HepG2 (cell line): ENCODE measurements at regions not wholly inside any gene's neighbourhood (a gene's known extent, or its start where the extent isn't known, plus 50 kb on each side); places are given as distances from the start of the nearest gene placed in this dataset.

Source experiments
- ATAC-seq: fragments of 200-7000 bp; cut with Tn5 transposase; 3 replicates; pipeline ENCODE4 v1.9.1; 2020; ENCODE audit warnings: mild to moderate bottlenecking, moderate library complexity
- BruUV-seq: library from RNA; stranded (reverse); fragments of 400-500 nt; replicated peaks from 2 replicates; lab custom pipeline; 2021; lab: Mats Ljungman, UMichigan
- CTCF ChIA-PET: fragments of 300-600 bp; formaldehyde crosslinking; extraction: SDS; loops from one replicate; lab custom pipeline; 2021; ENCODE audit warnings: low total read pairs, inconsistent platforms, low intra/inter-chr PET ratio; lab: Yijun Ruan, JAX
- POLR2A ChIA-PET: fragments of 350-600 bp; sonication (Branson Sonifier 250); formaldehyde crosslinking; loops from one replicate; lab custom pipeline; 2020; ENCODE audit warnings: antibody characterized with exemption, inconsistent platforms; lab: Yijun Ruan, JAX
- DNase-seq: peaks from one replicate; pipeline ENCODE4 v3.0.0-alpha.2; 2015; ENCODE audit warnings: low spot score
- FAIRE-seq: peaks from 3 replicates; lab custom pipeline; 2011; peaks lifted over from hg19 to GRCh38; lab: Jason Lieb, UNC
- H2AFZ ChIP-seq: one replicate; pipeline ENCODE4 v1.6.1; 2011; ENCODE audit warnings: low read length, inconsistent platforms
- H3K27ac ChIP-seq: fragments of 300-600 bp; 3 replicates; pipeline ENCODE4 v1.8.0; 2011; ENCODE audit warnings: mixed run types, mild to moderate bottlenecking, mixed read lengths, low read length, inconsistent platforms; ENCODE audit not compliant: insufficient read depth; ENCODE audit errors: extremely low read length
- H3K27me3 ChIP-seq, 2 experiments: fragments of 200-600 bp in 1 of 2; 2 replicates in 1 of 2; 3 replicates in 1 of 2; pipeline versions ENCODE4 v1.6.0 to v1.8.0; 2011; ENCODE audit warnings: low read length in 2 of 2, mild to moderate bottlenecking in 2 of 2, moderate library complexity in 2 of 2, inconsistent platforms in 1 of 2; ENCODE audit not compliant: insufficient read depth in 2 of 2, control insufficient read depth in 1 of 2
- H3K36me3 ChIP-seq, 2 experiments: fragments of 200-600 bp in 1 of 2; replicated peaks in 1 of 2; 2 replicates in 1 of 2; 3 replicates in 1 of 2; pipeline versions ENCODE4 v1.5.1 to v1.8.0; 2011; ENCODE audit warnings: low read length in 2 of 2, inconsistent platforms in 1 of 2; ENCODE audit not compliant: insufficient read depth in 2 of 2, control insufficient read depth in 1 of 2
- H3K4me1 ChIP-seq: 2 replicates; pipeline ENCODE4 v1.5.1; 2012; ENCODE audit warnings: low read length, inconsistent platforms; ENCODE audit not compliant: insufficient read depth
- H3K4me2 ChIP-seq: 2 replicates; pipeline ENCODE4 v1.6.0; 2011; ENCODE audit warnings: low read depth, low read length, inconsistent platforms
- H3K4me3 ChIP-seq, 3 experiments: fragments of 200-600 bp in 1 of 3; sonication (generic), shearing (Covaris generic) in 1 of 3; replicated peaks in 1 of 3; 2 replicates each; pipeline ENCODE4 v1.5.1; 2011 to 2016; ENCODE audit warnings: low read length in 3 of 3, inconsistent platforms in 2 of 3, low read depth in 2 of 3, mild to moderate bottlenecking in 2 of 3, control low read depth in 1 of 3, mixed read lengths in 1 of 3; ENCODE audit not compliant: insufficient read depth in 1 of 3
- H3K79me2 ChIP-seq: one replicate; pipeline ENCODE4 v1.6.1; 2011; ENCODE audit warnings: low read length, inconsistent platforms; ENCODE audit not compliant: insufficient read depth
- H3K9ac ChIP-seq: 2 replicates; pipeline ENCODE4 v1.6.0; 2011; ENCODE audit warnings: mild to moderate bottlenecking, low read depth, low read length, inconsistent platforms; ENCODE audit not compliant: insufficient read depth
- H3K9me3 ChIP-seq: 2 replicates; pipeline ENCODE4 v1.5.1; 2012; ENCODE audit warnings: mild to moderate bottlenecking, low read length
- H4K20me1 ChIP-seq: 2 replicates; pipeline ENCODE4 v1.6.0; 2011; ENCODE audit warnings: inconsistent platforms, mild to moderate bottlenecking, low read length, moderate library complexity; ENCODE audit not compliant: insufficient read depth
- BRCA1 ChIP-seq: sonication (generic); formaldehyde crosslinking; IDR thresholded peaks from 2 replicates; pipeline ENCODE4 v1.4.0; 2020; ENCODE audit warnings: missing genetic modification reagents
- CHD2 ChIP-seq: IDR thresholded peaks from 2 replicates; pipeline ENCODE4 v1.6.1; 2011; ENCODE audit warnings: low read depth, low read length, improper control_type of control experiment
- ELF3 ChIP-seq: IDR thresholded peaks from 2 replicates; pipeline ENCODE4 v1.6.1; 2016; ENCODE audit warnings: missing genetic modification reagents, missing compliant biosample characterization
- HNF4A ChIP-seq: sonication (generic); formaldehyde crosslinking; IDR thresholded peaks from 2 replicates; pipeline ENCODE4 v1.4.0; 2020; ENCODE audit warnings: missing genetic modification reagents
- SATB2 ChIP-seq: sonication (generic); formaldehyde crosslinking; IDR thresholded peaks from 2 replicates; pipeline ENCODE4 v1.5.0; 2020; ENCODE audit warnings: missing genetic modification reagents
- WGBS: methylation state at CpG from one replicate; pipeline ENCODE4 v1.1.6; 2017; ENCODE audit warnings: low lambda C conversion rate; 5-methylcytosine and 5-hydroxymethylcytosine counted together
- in situ Hi-C: cut with HindIII; loops from 2 replicates; pipeline ENCODE4 v1.10.0; 2017; ENCODE audit warnings: low pct_unique_long_range_greater_than_20kb; ENCODE audit not compliant: extremely low pct_ligation_motif_present
- intact Hi-C: fragments of 100-400 bp; cut with micrococcal nuclease; formaldehyde crosslinking; loops from one replicate; pipeline ENCODE4 v1.10.0; 2022; ENCODE audit not compliant: unreplicated experiment
- TF ChIP-seq, protein P1 (sequence below): sonication (generic); formaldehyde crosslinking; IDR thresholded peaks from 2 replicates; pipeline ENCODE4 v1.4.0; 2020; ENCODE audit warnings: mild to moderate bottlenecking, missing genetic modification reagents, borderline replicate concordance
- TF ChIP-seq, protein P2 (sequence below): IDR thresholded peaks from 2 replicates; pipeline ENCODE4 v1.6.1; 2016; ENCODE audit warnings: low read depth, missing genetic modification reagents, missing compliant biosample characterization

DNA sequence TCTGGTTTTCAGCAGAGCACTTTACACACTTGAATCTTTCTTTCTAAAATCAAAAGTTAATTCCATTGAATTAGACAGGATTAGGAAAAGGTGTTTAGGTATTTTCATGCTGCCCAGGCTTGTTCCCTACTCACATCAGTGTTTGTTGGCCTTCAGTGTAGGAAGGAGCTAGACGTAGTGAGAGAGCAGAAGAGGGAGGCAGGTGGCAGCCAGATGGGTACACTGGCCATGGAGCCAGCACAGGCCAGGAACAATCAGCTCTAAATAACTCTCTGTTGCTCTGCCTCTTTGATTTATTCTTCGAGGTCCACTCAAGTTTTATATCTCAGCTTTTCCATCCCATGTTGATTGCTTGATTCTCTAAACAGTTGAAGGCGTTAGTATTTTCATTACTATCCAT lies 529.6 kb downstream of the PSAT1 start (continued):
- TF ChIP-seq, protein P1, sequence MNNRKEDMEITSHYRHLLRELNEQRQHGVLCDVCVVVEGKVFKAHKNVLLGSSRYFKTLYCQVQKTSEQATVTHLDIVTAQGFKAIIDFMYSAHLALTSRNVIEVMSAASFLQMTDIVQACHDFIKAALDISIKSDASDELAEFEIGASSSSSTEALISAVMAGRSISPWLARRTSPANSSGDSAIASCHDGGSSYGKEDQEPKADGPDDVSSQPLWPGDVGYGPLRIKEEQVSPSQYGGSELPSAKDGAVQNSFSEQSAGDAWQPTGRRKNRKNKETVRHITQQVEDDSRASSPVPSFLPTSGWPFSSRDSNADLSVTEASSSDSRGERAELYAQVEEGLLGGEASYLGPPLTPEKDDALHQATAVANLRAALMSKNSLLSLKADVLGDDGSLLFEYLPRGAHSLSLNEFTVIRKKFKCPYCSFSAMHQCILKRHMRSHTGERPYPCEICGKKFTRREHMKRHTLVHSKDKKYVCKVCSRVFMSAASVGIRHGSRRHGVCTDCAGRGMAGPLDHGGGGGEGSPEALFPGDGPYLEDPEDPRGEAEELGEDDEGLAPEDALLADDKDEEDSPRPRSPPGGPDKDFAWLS (CRISPR knock-in tag), result no peak

DNA sequence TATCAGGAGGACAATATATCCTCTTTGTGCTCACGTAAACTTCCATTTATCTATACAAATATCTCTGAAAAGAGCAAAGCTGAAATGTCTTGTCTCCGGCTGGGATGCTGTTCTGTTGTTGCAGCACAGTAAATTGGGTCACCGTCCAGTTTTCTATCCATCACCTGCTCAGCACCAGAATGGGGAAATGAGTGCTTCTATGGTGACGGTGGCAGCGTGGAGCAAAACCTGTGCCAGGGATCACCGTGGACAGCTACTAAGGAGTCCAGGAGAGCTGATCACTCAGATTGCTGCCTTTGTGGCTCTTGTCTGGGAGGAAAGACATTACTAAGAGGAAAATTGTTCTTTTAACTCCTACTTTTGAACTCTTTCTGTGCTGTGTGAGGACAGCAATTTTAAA lies 531.6 kb downstream of the PSAT1 start:
- WGBS, result 1% methylated on average over 6 of the region's 6 CpGs
- no peak for TF ChIP-seq BRCA1 (CRISPR knock-in tag)
- no peak for TF ChIP-seq HNF4A (CRISPR knock-in tag)
- TF ChIP-seq CHD2, result no peak
- TF ChIP-seq, protein P2, sequence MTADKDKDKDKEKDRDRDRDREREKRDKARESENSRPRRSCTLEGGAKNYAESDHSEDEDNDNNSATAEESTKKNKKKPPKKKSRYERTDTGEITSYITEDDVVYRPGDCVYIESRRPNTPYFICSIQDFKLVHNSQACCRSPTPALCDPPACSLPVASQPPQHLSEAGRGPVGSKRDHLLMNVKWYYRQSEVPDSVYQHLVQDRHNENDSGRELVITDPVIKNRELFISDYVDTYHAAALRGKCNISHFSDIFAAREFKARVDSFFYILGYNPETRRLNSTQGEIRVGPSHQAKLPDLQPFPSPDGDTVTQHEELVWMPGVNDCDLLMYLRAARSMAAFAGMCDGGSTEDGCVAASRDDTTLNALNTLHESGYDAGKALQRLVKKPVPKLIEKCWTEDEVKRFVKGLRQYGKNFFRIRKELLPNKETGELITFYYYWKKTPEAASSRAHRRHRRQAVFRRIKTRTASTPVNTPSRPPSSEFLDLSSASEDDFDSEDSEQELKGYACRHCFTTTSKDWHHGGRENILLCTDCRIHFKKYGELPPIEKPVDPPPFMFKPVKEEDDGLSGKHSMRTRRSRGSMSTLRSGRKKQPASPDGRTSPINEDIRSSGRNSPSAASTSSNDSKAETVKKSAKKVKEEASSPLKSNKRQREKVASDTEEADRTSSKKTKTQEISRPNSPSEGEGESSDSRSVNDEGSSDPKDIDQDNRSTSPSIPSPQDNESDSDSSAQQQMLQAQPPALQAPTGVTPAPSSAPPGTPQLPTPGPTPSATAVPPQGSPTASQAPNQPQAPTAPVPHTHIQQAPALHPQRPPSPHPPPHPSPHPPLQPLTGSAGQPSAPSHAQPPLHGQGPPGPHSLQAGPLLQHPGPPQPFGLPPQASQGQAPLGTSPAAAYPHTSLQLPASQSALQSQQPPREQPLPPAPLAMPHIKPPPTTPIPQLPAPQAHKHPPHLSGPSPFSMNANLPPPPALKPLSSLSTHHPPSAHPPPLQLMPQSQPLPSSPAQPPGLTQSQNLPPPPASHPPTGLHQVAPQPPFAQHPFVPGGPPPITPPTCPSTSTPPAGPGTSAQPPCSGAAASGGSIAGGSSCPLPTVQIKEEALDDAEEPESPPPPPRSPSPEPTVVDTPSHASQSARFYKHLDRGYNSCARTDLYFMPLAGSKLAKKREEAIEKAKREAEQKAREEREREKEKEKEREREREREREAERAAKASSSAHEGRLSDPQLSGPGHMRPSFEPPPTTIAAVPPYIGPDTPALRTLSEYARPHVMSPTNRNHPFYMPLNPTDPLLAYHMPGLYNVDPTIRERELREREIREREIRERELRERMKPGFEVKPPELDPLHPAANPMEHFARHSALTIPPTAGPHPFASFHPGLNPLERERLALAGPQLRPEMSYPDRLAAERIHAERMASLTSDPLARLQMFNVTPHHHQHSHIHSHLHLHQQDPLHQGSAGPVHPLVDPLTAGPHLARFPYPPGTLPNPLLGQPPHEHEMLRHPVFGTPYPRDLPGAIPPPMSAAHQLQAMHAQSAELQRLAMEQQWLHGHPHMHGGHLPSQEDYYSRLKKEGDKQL (CRISPR knock-in tag), result no peak
- no peak for TF ChIP-seq SATB2
- no peak for TF ChIP-seq ELF3
- TF ChIP-seq, all 625 proteins: peak for 0
- H3K36me3 ChIP-seq, result no peaks in the 10 kb centered on the region
- FAIRE-seq, result no peak
- no TSS peak for BruUV-seq
- ATAC-seq, result no peak
- H3K4me3 ChIP-seq, result no peak overlapping the region
- CTCF ChIA-PET, result no interaction called here
- H3K4me1 ChIP-seq, result no peaks in the 10 kb centered on the region
- POLR2A ChIA-PET, result no interaction called here
- intact Hi-C loops (no loop called here), in situ Hi-C loops (no loop called here)
- no peak for DNase-seq
- no peak overlapping the region for H3K9ac ChIP-seq
- no peaks in the 10 kb centered on the region for H3K9me3 ChIP-seq
- no peaks in the 10 kb centered on the region for H4K20me1 ChIP-seq
- H3K27me3 ChIP-seq, result no peaks in the 10 kb centered on the region
- H2AFZ ChIP-seq, result no peak overlapping the region
- H3K4me2 ChIP-seq, result no peak overlapping the region
- no peak overlapping the region for H3K27ac ChIP-seq
- H3K79me2 ChIP-seq, result no peaks in the 10 kb centered on the region
